OCI-LY7 (cell line): ENCODE measurements at regions not wholly inside any gene's neighbourhood (a gene's known extent, or its start where the extent isn't known, plus 50 kb on each side); places are given as distances from the start of the nearest gene placed in this dataset.

Experiments
- CTCF ChIP-seq: fragments of 200-600 bp; sonication (generic); conservative IDR thresholded peaks from 2 replicates; pipeline ENCODE4 v1.5.1; 2014; ENCODE audit warnings: mild to moderate bottlenecking, antibody characterized with exemption, low read length, moderate library complexity, mixed read lengths
- EZH2phosphoT487 ChIP-seq: fragments of 200-600 bp; sonication (generic); IDR thresholded peaks from 2 replicates; pipeline ENCODE4 v1.6.1; 2018; ENCODE audit warnings: low read depth, borderline replicate concordance, mild to moderate bottlenecking, mixed run types, antibody characterized with exemption, low read length, moderate library complexity, mixed read lengths

- TF ChIP-seq CTCF (no peak), EZH2phosphoT487 (no peak)
Measured at GRCh38 chr2:183427558-183427957, 303.3 kb downstream of the NUP35 start.
